ENCODE measurements at regions not wholly inside any gene's neighbourhood (a gene's known extent, or its start where the extent isn't known, plus 50 kb on each side); places are given as distances from the start of the nearest gene placed in this dataset.

DNA sequence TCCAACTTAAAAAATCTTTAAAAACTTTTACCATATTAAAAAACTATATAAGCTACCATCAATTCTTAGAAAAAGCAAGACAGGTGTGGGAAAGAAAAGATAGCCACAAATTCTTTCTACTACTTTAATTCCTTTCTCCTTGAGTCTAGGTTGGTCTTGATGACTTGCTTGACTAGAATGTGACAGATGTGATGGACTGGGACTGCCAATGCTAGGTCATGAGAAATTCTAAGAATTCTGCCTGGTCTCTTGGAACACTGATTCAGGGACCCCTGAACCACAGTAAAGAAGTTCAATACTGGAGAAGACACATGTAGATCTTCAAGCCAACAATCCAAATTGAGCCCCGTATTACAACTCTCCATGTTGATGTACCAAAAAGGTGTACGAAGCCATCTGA lies 326.6 kb upstream of the B3GALT2 start:
- TF ChIP-seq, protein P1, sequence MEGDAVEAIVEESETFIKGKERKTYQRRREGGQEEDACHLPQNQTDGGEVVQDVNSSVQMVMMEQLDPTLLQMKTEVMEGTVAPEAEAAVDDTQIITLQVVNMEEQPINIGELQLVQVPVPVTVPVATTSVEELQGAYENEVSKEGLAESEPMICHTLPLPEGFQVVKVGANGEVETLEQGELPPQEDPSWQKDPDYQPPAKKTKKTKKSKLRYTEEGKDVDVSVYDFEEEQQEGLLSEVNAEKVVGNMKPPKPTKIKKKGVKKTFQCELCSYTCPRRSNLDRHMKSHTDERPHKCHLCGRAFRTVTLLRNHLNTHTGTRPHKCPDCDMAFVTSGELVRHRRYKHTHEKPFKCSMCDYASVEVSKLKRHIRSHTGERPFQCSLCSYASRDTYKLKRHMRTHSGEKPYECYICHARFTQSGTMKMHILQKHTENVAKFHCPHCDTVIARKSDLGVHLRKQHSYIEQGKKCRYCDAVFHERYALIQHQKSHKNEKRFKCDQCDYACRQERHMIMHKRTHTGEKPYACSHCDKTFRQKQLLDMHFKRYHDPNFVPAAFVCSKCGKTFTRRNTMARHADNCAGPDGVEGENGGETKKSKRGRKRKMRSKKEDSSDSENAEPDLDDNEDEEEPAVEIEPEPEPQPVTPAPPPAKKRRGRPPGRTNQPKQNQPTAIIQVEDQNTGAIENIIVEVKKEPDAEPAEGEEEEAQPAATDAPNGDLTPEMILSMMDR (IDR thresholded peaks at IDR 0.05) = no peak
- TF ChIP-seq EZH2 (IDR thresholded peaks at IDR 0.05) = no peak
- TF ChIP-seq EZH2phosphoT487 (IDR thresholded peaks at IDR 0.05) = no peak

All from neural progenitor cell (in vitro differentiated cells).